ENCODE measurements at regions not wholly inside any gene's neighbourhood (a gene's known extent, or its start where the extent isn't known, plus 50 kb on each side); places are given as distances from the start of the nearest gene placed in this dataset.

DNA sequence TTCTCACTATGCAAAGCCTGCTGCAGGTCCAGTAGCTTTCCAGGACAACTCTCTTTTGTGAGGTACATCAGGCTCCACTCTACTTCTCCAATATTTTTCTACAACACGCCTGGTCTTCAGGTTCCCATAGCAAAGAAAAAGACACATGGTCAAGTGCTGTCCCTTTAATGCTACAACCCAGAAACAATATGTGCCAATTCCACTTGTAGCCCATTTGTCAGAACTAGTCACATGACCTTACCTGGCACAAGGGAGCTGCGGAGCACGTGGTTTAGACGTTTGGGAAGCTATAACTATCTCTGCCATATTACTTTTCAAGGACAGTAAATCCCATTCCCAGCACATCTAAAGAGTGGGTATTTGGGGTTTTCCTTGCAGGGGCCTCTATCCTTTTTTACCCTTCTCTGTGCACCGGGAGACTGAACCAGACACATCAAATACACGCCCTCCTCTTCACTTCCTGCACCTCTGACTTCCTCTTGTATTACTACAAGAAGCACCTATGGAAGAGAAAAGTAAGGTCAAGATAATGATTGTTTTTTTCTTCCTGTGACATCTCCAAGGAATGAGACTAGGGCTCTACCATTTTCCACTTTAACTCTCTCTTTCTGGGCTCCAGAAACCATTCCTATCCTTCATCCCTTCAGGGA lies 237.6 kb downstream of the ETS1 start:
- no peaks in the 10 kb centered on the region for H3K4me1 ChIP-seq (ENCODE audit: control insufficient read depth, extremely low read depth, insufficient read depth, low read length)
- no TSS peak for BruUV-seq (replicated peaks)
- POLR2A ChIA-PET: no interaction called here
- peaks cover 0 to 2% of the 10 kb centered on the region in 2 experiments for H3K27me3 ChIP-seq (ENCODE audit: control insufficient read depth in 2 of 2, insufficient read depth in 2 of 2, low read length in 2 of 2)
- H3K36me3 ChIP-seq (ENCODE audit: control insufficient read depth in 2 of 2, extremely low read depth in 1 of 2, insufficient read depth in 2 of 2, low read length in 2 of 2): no peaks in the 10 kb centered on the region
- TF ChIP-seq JUN (IDR thresholded peaks at IDR 0.05; ENCODE audit: borderline replicate concordance, insufficient read depth, insufficient read length, low read depth): no peak
- no peak for TF ChIP-seq POLR2A (IDR thresholded peaks at IDR 0.05; ENCODE audit: low read depth, low read length)
- TF ChIP-seq FOS (IDR thresholded peaks at IDR 0.05; ENCODE audit: borderline replicate concordance, insufficient read depth, low read length): no peak
- TF ChIP-seq, protein P1, sequence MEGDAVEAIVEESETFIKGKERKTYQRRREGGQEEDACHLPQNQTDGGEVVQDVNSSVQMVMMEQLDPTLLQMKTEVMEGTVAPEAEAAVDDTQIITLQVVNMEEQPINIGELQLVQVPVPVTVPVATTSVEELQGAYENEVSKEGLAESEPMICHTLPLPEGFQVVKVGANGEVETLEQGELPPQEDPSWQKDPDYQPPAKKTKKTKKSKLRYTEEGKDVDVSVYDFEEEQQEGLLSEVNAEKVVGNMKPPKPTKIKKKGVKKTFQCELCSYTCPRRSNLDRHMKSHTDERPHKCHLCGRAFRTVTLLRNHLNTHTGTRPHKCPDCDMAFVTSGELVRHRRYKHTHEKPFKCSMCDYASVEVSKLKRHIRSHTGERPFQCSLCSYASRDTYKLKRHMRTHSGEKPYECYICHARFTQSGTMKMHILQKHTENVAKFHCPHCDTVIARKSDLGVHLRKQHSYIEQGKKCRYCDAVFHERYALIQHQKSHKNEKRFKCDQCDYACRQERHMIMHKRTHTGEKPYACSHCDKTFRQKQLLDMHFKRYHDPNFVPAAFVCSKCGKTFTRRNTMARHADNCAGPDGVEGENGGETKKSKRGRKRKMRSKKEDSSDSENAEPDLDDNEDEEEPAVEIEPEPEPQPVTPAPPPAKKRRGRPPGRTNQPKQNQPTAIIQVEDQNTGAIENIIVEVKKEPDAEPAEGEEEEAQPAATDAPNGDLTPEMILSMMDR (IDR thresholded peaks at IDR 0.05; ENCODE audit: extremely low read depth in 1 of 2, insufficient read depth in 1 of 2, low read depth in 1 of 2, low read length in 2 of 2): no peak
- TF ChIP-seq POLR2AphosphoS5 (IDR thresholded peaks at IDR 0.05; ENCODE audit: insufficient read depth, low read depth, low read length): no peak
- TF ChIP-seq, protein P2, sequence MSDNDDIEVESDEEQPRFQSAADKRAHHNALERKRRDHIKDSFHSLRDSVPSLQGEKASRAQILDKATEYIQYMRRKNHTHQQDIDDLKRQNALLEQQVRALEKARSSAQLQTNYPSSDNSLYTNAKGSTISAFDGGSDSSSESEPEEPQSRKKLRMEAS (IDR thresholded peaks at IDR 0.05; ENCODE audit: insufficient read depth, insufficient read length): no peak
- TF ChIP-seq MYC (IDR thresholded peaks at IDR 0.05; ENCODE audit: low read depth, low read length): no peak
- no peak for TF ChIP-seq GATA2 (IDR thresholded peaks at IDR 0.05; ENCODE audit: insufficient read depth, insufficient read length, low read depth, low read length)
- no peak for TF ChIP-seq EZH2 (IDR thresholded peaks at IDR 0.05; ENCODE audit: borderline replicate concordance, low read depth, low read length, severe bottlenecking)
- no peak overlapping the region for H3K4me3 ChIP-seq (replicated peaks in 1 of 3; ENCODE audit: insufficient read depth in 1 of 3, low read depth in 1 of 3, low read length in 3 of 3)
- FAIRE-seq (no peak), DNase-seq (ENCODE audit: low read depth, low spot score) (no peak)
- H3K4me2 ChIP-seq (ENCODE audit: insufficient read depth, low read length): no peak overlapping the region
- no peaks in the 10 kb centered on the region for H4K20me1 ChIP-seq (replicated peaks; ENCODE audit: control insufficient read depth, extremely low read depth, insufficient read depth, low read length)
- no peak overlapping the region for H3K27ac ChIP-seq (ENCODE audit: insufficient read depth, low read depth, low read length)
- H3K9ac ChIP-seq (replicated peaks; ENCODE audit: extremely low read depth, insufficient read depth, low read length): no peak overlapping the region
- CTCF ChIA-PET: no interaction called here
- dilution Hi-C loops (cut with MboI; ENCODE audit: extremely low pct_ligation_motif_present, low sequenced_read_pairs) (no loop called here), intact Hi-C loops (cut with micrococcal nuclease) (no loop called here)
- H2AFZ ChIP-seq (ENCODE audit: low read depth, low read length): no peak overlapping the region
- H3K9me1 ChIP-seq (replicated peaks; ENCODE audit: control insufficient read depth, extremely low read depth, insufficient read depth, low read length): no peaks in the 10 kb centered on the region
- H3K9me3 ChIP-seq (replicated peaks; ENCODE audit: control insufficient read depth, insufficient read depth, low read length): no peaks in the 10 kb centered on the region
- no peaks in the 10 kb centered on the region for H3K79me2 ChIP-seq (ENCODE audit: control insufficient read depth, insufficient read depth, low read length)

All from endothelial cell of umbilical vein (primary cell).